ENCODE measurements at regions not wholly inside any gene's neighbourhood (a gene's known extent, or its start where the extent isn't known, plus 50 kb on each side); places are given as distances from the start of the nearest gene placed in this dataset.

DNA sequence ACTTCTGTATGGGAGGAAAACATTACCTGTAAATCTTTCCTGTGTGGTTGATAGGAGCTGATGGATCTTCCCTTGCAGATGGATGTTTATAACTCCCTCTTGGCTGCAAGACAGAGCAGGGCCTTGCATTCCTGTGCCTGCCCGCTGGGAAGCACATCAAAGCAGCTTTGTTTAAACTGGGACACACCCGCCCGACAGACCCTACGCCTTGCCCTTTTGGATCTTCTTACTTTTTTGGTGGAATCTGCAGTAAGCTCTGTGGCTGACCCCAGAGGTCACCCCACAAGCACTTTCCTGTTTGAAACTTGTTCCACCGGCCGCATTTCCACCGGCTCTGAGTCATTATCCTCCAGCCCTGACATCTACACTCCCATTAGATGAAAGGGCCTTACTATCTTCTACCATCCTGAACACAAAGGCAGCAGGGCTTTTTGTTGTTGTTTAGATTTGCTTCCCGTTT lies 244.1 kb upstream of the STT3B start (continued):
- TF ChIP-seq ZHX2 (IDR thresholded peaks at IDR 0.05; ENCODE audit: low read depth) (no peak), ZHX2 (CRISPR knock-in tag; IDR thresholded peaks at IDR 0.05; ENCODE audit: borderline replicate concordance) (no peak), ADNP (CRISPR knock-in tag; IDR thresholded peaks at IDR 0.05) (no peak), AGO1 (IDR thresholded peaks at IDR 0.05; ENCODE audit: low read depth, low read length, poor library complexity, severe bottlenecking) (no peak), YEATS4 (CRISPR knock-in tag; IDR thresholded peaks at IDR 0.05; ENCODE audit: borderline replicate concordance) (no peak), GPN1 (CRISPR knock-in tag; IDR thresholded peaks at IDR 0.05; ENCODE audit: borderline replicate concordance) (no peak), ZNF329 (CRISPR knock-in tag; IDR thresholded peaks at IDR 0.05; ENCODE audit: low read depth) (no peak), FOXC1 (CRISPR knock-in tag; IDR thresholded peaks at IDR 0.05; ENCODE audit: borderline replicate concordance) (no peak), ZNF232 (CRISPR knock-in tag; IDR thresholded peaks at IDR 0.05; ENCODE audit: borderline replicate concordance) (no peak), THAP11 (CRISPR knock-in tag; IDR thresholded peaks at IDR 0.05) (peak; percentile 55), ZKSCAN1 (IDR thresholded peaks at IDR 0.05; ENCODE audit: low read length) (peak; percentile 25; the same call in 1 of the 2 replicates), ZC3H13 (CRISPR knock-in tag; IDR thresholded peaks at IDR 0.05) (no peak), SOX6 (IDR thresholded peaks at IDR 0.05) (no peak), SOX6 (CRISPR knock-in tag; IDR thresholded peaks at IDR 0.05) (peak; percentile 93), KLF13 (CRISPR knock-in tag; IDR thresholded peaks at IDR 0.05) (no peak), HBP1 (CRISPR knock-in tag; IDR thresholded peaks at IDR 0.05; ENCODE audit: low read depth) (no peak), ZNF572 (CRISPR knock-in tag; IDR thresholded peaks at IDR 0.05) (no peak), EED (CRISPR knock-in tag; IDR thresholded peaks at IDR 0.05) (no peak), ISX (CRISPR knock-in tag; conservative IDR thresholded peaks at IDR 0.05) (no peak), HCFC1 (IDR thresholded peaks at IDR 0.05; ENCODE audit: low read depth, low read length) (no peak), ZMYM4 (CRISPR knock-in tag; IDR thresholded peaks at IDR 0.05) (peak; percentile 90)
- TF ChIP-seq, protein P1, sequence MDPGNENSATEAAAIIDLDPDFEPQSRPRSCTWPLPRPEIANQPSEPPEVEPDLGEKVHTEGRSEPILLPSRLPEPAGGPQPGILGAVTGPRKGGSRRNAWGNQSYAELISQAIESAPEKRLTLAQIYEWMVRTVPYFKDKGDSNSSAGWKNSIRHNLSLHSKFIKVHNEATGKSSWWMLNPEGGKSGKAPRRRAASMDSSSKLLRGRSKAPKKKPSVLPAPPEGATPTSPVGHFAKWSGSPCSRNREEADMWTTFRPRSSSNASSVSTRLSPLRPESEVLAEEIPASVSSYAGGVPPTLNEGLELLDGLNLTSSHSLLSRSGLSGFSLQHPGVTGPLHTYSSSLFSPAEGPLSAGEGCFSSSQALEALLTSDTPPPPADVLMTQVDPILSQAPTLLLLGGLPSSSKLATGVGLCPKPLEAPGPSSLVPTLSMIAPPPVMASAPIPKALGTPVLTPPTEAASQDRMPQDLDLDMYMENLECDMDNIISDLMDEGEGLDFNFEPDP (CRISPR knock-in tag; conservative IDR thresholded peaks at IDR 0.05) = no peak
- TF ChIP-seq, protein P2, sequence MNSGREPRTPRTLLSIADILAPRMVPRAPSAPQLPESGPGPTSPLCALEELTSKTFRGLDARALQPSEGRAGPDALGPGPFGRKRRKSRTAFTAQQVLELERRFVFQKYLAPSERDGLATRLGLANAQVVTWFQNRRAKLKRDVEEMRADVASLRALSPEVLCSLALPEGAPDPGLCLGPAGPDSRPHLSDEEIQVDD (CRISPR knock-in tag; IDR thresholded peaks at IDR 0.05; ENCODE audit: borderline replicate concordance) = no peak

Measured in HepG2 (cell line).